ENCODE measurements at regions not wholly inside any gene's neighbourhood (a gene's known extent, or its start where the extent isn't known, plus 50 kb on each side); places are given as distances from the start of the nearest gene placed in this dataset.

GRCh38 chr20:43357352-43357751 lies 100.3 kb upstream of the SRSF6 start:
- no peak for TF ChIP-seq CTCF (IDR thresholded peaks at IDR 0.05)
- no peak for TF ChIP-seq POLR2A (IDR thresholded peaks at IDR 0.05)

All from adrenal gland (tissue), 5 donors.